ENCODE measurements at regions not wholly inside any gene's neighbourhood (a gene's known extent, or its start where the extent isn't known, plus 50 kb on each side); places are given as distances from the start of the nearest gene placed in this dataset.

- TF ChIP-seq CTCF (IDR thresholded peaks at IDR 0.05; ENCODE audit: low read length) (no peak), EZH2 (IDR thresholded peaks at IDR 0.05; ENCODE audit: borderline replicate concordance, low read length) (no peak)
Observed at GRCh38 chr4:155433636-155434360, 57.0 kb upstream of the MAP9 start.

Measured in OCI-LY1 (cell line).